ENCODE measurements at regions not wholly inside any gene's neighbourhood (a gene's known extent, or its start where the extent isn't known, plus 50 kb on each side); places are given as distances from the start of the nearest gene placed in this dataset.

GRCh38 chr1:82214606-82215005, 413.9 kb downstream of the ADGRL2 start:
- Histone ChIP-seq H3K4me2 (ENCODE audit: low read length) (no peak overlapping the region), H3F3A (ENCODE audit: insufficient read depth, low read length) (no peaks in the 10 kb centered on the region), H3K4me1 (ENCODE audit: insufficient read depth, low read length, severe bottlenecking) (no peaks in the 10 kb centered on the region), H3K27me3 (ENCODE audit: insufficient read depth, low read length) (no peaks in the 10 kb centered on the region), H3K27ac (ENCODE audit: low read depth, low read length, poor library complexity, severe bottlenecking) (no peak overlapping the region), H3K9ac (ENCODE audit: low read length) (no peak overlapping the region), H4K20me1 (ENCODE audit: insufficient read depth, low read length) (no peaks in the 10 kb centered on the region), H2AFZ (ENCODE audit: low read length) (no peak overlapping the region), H3K36me3 (ENCODE audit: insufficient read depth, low read length) (no peaks in the 10 kb centered on the region), H3K79me2 (ENCODE audit: insufficient read depth, low read length) (no peaks in the 10 kb centered on the region), H3K9me2 (ENCODE audit: low read depth, low read length) (no peaks in the 10 kb centered on the region), H3K9me3 (ENCODE audit: low read length) (no peaks in the 10 kb centered on the region), H3K4me3 (ENCODE audit: low read depth, low read length, poor library complexity, severe bottlenecking) (no peak overlapping the region)
- TF ChIP-seq EZH2 (IDR thresholded peaks at IDR 0.05; ENCODE audit: borderline replicate concordance, low read length) (no peak), CTCF (IDR thresholded peaks at IDR 0.05; ENCODE audit: low read length) (no peak)

- Histone ChIP-seq H3K4me1 (ENCODE audit: insufficient read depth, low read length, severe bottlenecking) (no peaks in the 10 kb centered on the region), H3K9ac (ENCODE audit: low read length) (no peak overlapping the region), H3K36me3 (ENCODE audit: insufficient read depth, low read length) (no peaks in the 10 kb centered on the region), H3K9me2 (ENCODE audit: low read depth, low read length) (no peaks in the 10 kb centered on the region), H3F3A (ENCODE audit: insufficient read depth, low read length) (no peaks in the 10 kb centered on the region), H2AFZ (ENCODE audit: low read length) (no peak overlapping the region), H3K27me3 (ENCODE audit: insufficient read depth, low read length) (no peaks in the 10 kb centered on the region), H4K20me1 (ENCODE audit: insufficient read depth, low read length) (no peaks in the 10 kb centered on the region), H3K79me2 (ENCODE audit: insufficient read depth, low read length) (no peaks in the 10 kb centered on the region), H3K4me2 (ENCODE audit: low read length) (no peak overlapping the region), H3K9me3 (ENCODE audit: low read length) (no peaks in the 10 kb centered on the region), H3K4me3 (ENCODE audit: low read depth, low read length, poor library complexity, severe bottlenecking) (no peak overlapping the region), H3K27ac (ENCODE audit: low read depth, low read length, poor library complexity, severe bottlenecking) (no peak overlapping the region)
- TF ChIP-seq CTCF (IDR thresholded peaks at IDR 0.05; ENCODE audit: low read length), result no peak
- TF ChIP-seq EZH2 (IDR thresholded peaks at IDR 0.05; ENCODE audit: borderline replicate concordance, low read length), result no peak
Observed at GRCh38 chr1:82197606-82198005, 396.9 kb downstream of the ADGRL2 start.

GRCh38 chr1:82195245-82195644, 394.5 kb downstream of the ADGRL2 start:
- TF ChIP-seq EZH2 (IDR thresholded peaks at IDR 0.05; ENCODE audit: borderline replicate concordance, low read length), result no peak
- TF ChIP-seq CTCF (IDR thresholded peaks at IDR 0.05; ENCODE audit: low read length), result no peak

More at GRCh38 chr1:82195245-82195644, 394.5 kb downstream of the ADGRL2 start:
- H2AFZ ChIP-seq (ENCODE audit: low read length), result no peak overlapping the region
- H4K20me1 ChIP-seq (ENCODE audit: insufficient read depth, low read length), result no peaks in the 10 kb centered on the region
- H3K27me3 ChIP-seq (ENCODE audit: insufficient read depth, low read length), result no peaks in the 10 kb centered on the region
- no peaks in the 10 kb centered on the region for H3K9me2 ChIP-seq (ENCODE audit: low read depth, low read length)
- no peak overlapping the region for H3K4me3 ChIP-seq (ENCODE audit: low read depth, low read length, poor library complexity, severe bottlenecking)
- H3K79me2 ChIP-seq (ENCODE audit: insufficient read depth, low read length), result no peaks in the 10 kb centered on the region
- H3K4me1 ChIP-seq (ENCODE audit: insufficient read depth, low read length, severe bottlenecking), result no peaks in the 10 kb centered on the region
- no peaks in the 10 kb centered on the region for H3K36me3 ChIP-seq (ENCODE audit: insufficient read depth, low read length)
- H3F3A ChIP-seq (ENCODE audit: insufficient read depth, low read length), result no peaks in the 10 kb centered on the region
- no peak overlapping the region for H3K9ac ChIP-seq (ENCODE audit: low read length)
- no peak overlapping the region for H3K27ac ChIP-seq (ENCODE audit: low read depth, low read length, poor library complexity, severe bottlenecking)
- no peaks in the 10 kb centered on the region for H3K9me3 ChIP-seq (ENCODE audit: low read length)
- H3K4me2 ChIP-seq (ENCODE audit: low read length), result no peak overlapping the region
